ENCODE measurements at regions not wholly inside any gene's neighbourhood (a gene's known extent, or its start where the extent isn't known, plus 50 kb on each side); places are given as distances from the start of the nearest gene placed in this dataset.

- TF ChIP-seq CTCF (IDR thresholded peaks at IDR 0.05; ENCODE audit: insufficient read depth, low read length, poor library complexity, severe bottlenecking) (no peak), EZH2phosphoT487 (conservative IDR thresholded peaks at IDR 0.05; ENCODE audit: low read length) (no peak)
These were observed 725.8 kb upstream of the POM121L12 start for GRCh38 chr7:52309631-52310030.
